ENCODE measurements at regions not wholly inside any gene's neighbourhood (a gene's known extent, or its start where the extent isn't known, plus 50 kb on each side); places are given as distances from the start of the nearest gene placed in this dataset.
A peak's percentile ranks its signal among the peaks of the same experiment; 100 is the strongest.

GRCh38 chr16:79298894-79299799 is 301.4 kb downstream of the MAF start:
- no peak for DNase-seq

GRCh38 chr16:79298476-79298875 is 302.1 kb downstream of the MAF start:
- no peak for DNase-seq

- DNase-seq: no peak
Measured at GRCh38 chr16:79297805-79298204, 302.7 kb downstream of the MAF start.

DNA sequence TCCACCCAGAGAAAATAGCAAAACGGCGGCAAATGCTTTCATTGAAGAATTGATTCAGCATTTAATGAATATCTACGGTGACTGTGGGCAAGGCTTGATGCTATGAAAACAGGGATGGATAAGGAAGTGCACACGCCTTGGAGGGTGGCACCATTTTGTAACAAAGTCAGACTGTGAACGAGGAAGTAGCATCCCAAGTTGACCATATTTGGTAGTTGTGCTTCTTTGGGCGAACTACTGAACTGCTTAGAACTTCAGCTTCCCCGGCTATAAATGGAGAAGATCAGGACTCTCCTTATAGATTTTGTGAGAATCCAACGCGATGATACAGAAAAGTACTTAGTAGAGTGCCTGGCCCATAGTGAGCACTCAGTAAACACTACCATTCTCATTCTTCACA is 303.2 kb downstream of the MAF start:
- DNase-seq: no peak

DNA sequence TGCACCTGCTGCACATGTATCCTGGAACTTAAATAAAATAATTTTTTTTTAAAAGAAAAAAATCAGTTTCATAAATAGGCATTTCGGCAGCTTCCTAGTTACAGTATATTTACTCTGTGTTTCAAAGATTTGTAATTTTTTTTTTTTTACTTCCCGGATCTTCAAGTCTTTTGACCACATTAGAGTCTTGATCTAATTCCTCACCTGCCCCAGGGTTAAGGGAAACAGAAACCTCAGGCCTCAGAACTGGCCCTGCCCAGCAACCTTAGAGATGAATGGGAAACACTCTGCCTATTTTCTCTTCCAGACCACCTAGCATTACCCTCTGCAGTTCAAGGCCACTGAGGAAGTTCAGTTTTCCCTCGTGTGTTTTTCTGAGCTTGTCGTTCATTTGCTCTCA is 304.0 kb downstream of the MAF start:
- DNase-seq: no peak

GRCh38 chr16:79295746-79296145 is 304.8 kb downstream of the MAF start:
- DNase-seq: no peak

DNA sequence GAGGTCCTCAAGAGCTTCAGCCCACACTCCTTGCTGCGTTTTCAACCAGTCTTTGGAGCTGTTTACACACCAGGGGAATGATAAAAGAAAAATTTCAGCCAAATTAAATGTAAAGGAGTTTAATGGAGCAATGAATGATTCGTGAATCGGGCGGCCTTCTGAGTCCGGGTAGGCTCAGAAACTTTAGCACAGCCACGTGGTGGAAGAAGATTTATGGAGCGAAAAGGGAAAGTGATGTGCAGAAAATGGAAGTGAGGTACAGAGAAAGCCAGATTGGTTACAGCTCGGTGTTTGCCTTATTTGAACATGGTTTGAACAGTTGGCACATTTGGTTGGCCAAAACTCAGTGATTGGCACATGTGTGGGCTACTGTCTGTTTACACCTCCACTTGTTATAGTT is 305.4 kb downstream of the MAF start:
- no peak for DNase-seq

DNA sequence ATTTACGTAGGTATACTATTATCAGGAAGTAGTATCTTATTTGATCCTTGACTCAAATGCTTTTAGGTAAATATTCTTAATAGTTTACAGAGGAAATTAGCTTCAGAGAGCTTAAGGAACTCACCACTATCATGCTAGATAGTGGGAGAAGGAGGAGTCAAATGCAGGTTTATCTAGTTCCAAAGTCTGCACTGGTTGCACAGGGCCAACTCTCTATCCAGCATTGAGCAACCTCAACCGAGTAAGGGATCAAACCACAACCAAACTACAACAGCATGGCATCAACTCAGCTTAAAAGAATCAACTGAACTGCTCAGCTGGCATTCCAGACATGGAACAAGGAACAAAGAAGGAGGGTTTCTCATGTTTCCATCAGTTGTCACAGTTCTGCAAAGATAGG is 306.0 kb downstream of the MAF start:
- no peak for DNase-seq

DNA sequence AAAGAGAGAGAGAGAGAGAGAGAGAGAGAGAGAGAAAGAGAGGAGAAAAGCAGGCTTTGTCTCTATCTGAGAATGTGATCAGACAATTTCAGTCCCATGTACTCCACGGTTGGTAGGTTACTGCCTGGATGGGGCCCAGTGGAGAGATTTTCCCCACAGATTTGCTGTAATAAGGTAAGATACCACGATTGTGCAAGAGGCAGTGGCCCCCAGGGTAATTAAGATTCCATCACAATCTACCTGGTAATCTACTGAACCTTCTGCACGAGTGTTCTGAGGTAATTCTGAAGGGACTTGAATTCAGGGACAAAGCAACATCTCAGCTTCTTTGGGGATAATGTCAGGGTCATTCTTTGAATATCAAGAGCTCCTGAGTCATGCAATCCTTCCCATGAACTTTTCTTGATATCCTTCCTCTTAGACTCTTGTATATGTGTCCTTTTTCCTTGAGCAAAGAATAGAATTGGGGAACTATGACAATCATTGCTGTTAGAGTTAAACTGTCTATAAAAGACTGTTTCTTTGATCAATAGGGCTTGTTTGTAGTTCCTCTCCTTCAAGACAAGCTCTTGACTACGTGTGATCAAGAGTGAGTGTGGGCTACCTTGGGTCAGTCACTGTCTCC is 306.6 kb downstream of the MAF start:
- no peak for DNase-seq

DNA sequence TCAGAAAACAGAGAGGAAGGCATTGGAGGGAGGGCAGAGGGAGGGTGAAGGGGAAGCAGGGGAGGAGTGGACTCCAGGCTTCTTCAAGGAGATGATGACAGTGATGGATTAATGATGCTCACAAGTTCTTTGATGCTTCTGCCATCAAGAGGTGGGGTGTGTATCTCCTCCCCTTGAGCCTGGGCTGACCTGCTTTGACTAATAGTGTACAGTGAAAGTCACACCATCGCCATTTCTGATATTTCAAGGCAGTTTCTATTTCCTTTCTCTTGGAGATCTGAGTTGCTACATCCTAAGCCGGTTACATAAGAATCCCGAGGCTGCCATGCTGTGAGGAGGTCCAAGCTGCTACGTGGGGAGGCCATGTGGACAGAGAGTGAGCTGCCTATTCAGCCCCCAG is 312.5 kb downstream of the MAF start:
- no peak for DNase-seq

DNA sequence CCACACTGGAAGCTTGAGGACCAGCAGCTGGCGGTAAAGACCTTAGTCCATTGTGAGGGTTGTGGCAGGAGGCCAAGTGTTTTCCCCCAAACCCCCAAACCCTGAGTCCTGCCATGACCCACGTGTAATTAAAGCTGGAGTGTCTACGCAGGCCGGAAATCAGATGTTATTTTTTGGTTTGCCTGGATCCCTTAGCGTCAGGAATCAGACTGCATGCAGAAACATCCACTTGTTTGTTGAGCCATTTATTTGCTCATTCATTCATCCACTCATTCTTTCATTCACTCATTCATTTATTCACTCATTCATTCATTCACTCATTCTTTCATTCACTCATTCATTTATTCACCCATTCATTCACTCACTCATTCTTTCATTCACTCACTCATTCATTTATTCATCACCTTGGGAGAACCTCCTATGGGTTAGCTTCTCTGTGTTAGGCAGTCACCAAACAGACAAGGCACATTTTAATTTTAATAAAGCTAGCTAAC is 313.1 kb downstream of the MAF start:
- no peak for DNase-seq

DNA sequence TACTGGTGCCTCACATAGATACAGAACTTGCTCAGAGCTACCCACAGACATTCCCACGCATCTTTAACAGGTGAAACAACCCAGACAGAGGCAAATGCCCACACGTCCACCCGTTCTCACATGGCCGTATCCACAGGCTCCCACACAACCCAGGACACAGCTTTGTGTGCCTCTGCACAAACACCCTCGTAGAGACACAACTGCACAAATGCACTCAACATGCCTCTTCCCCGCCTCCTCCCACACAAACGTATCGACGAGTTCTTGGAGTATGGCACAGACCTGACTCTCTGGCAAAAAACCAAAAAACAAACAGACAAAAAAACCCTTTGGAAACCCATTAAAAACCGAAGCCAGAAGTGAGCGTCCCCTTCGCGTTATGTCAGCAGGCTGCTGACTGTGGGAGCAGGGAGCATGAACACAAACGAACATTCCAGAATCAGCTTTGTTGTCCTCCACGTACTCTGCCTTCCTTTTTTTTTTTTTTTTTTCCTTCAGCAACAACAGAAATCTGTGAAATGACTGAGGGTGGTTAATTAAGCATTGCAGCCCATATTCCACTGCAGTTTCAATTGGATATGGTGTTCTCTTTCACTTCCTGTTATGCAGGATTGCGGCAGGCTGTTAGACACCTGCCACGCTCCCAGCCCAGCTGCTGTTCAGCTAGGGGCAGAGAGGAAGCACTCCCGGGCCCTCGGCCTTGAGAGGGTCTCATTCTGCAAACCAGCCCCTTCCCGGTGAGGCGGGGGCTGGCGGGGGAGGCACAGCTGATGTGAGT is 313.7 kb downstream of the MAF start:
- DNase-seq: peak; percentile 49 to 87 (median 63)

DNA sequence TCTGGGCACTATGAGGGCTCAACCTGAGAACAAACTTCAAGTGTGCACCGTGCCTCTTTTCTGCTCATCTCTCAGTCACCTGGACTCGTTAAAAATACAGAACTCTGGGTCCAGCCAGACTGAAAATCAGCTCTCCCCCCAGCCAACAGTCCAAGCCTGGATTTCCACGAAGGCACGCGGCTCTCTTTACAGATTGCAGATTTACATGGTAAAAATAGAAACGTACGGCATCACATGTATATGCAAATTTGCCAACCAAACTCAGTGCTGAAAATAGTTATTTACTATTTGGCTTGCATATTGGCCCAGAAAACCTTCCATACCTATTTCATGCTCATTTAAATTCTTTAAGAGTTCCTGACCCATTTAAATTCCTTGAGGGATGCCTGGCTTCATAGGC is 315.8 kb downstream of the MAF start:
- DNase-seq: peak in 1 of 3 donors; percentile 56

- no peak for DNase-seq
Measured at GRCh38 chr16:79283578-79283977, 317.0 kb downstream of the MAF start.

DNA sequence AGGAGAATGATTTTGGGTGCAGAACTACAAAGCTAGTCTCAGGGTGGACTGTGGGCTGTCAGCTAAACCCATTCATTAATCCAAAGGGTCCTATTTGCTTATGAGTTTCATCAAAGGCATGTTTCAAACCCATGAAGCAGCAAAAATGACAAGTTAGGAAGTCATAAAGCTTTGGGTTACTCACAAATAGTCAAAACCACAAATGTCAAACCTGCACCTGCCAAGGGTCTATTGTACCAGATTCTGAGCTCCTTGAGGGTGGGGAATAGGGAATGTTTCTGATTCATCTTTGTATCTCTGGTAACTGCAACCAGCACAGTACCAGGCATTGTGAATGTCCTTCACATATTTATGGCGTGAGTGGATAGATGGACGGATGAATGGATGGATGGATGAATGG is 317.7 kb downstream of the MAF start:
- no peak for DNase-seq

- DNase-seq: no peak
Measured at GRCh38 chr16:79278506-79278905, 322.0 kb downstream of the MAF start.

DNA sequence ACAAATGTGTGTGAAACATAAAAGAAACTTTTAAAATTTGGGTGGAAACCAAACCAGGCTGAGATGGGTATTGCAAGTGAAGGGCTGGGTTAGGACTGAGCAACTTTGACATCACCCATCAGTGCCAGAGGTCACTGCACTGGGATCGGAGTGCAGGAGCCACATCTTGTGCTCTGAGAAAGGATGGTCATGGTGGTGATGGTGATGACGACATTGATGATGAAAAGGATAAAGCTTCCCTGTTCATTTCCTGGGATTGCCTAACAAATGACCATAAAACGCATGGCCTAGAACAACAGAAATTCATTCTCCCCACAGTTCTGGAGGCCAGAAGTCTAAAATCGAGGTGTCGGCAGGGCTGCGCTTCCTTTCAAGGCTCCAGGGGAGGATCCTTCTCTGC is 324.0 kb downstream of the MAF start:
- no peak for DNase-seq

DNA sequence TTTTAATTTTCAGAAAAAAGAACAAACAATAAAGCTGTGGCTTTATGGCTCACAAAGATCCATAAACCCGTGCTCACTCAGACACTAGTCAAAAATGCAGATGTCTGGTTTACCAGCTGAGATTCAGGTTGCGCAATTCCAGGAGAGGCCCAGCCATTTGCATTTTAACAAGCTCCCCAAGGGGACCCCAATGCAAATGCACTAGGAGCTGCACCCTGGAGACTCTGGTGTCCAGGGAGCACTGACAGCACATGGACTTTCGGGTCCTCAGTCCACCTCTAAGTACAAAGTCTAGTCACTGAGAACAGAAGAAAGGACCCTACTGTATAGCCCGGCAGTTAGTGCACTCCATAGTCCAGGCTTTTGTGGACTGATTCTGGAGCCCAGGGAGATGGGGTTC is 326.3 kb downstream of the MAF start:
- DNase-seq: no peak

- DNase-seq: no peak
Measured at GRCh38 chr16:79272141-79272577, 328.4 kb downstream of the MAF start.

DNA sequence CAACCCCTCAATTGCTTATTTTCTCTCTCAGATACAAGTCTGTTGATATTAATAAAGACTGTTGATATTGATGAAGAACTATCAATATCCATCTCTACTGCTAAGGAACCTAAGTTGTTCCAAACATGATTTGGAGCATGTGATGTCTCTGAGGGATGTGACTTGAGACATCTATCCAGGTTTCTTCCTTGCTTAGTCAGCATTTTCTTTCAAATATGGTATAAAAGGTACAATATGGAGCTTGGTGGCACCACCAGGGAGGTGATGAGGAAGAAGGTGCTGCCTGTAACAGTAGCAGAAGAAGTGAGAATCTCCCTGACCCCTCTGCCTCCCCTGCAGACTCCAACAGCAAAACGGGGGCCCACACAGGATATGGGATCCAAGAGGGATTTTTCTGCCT is 329.0 kb downstream of the MAF start:
- DNase-seq: no peak

DNA sequence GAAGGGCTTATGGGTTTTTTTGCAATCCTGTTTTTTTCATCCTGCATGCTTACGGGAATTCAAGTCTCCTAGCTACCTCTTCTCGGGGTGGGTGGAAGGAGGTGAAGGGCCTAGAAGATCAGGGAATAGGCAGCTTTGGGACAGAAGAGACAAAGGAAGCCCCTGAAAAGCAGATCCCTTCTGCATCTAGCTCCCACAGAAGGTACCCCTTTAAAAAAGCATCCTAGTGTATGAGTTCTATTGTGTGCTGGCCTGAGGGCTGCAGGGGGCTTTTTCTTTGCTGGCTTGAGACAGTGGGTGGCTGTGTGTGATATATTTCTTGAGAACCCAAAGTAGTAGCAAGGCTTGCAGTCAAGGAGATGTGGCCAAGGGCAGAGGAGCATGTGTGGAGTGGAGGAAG is 330.5 kb downstream of the MAF start:
- DNase-seq: no peak

DNA sequence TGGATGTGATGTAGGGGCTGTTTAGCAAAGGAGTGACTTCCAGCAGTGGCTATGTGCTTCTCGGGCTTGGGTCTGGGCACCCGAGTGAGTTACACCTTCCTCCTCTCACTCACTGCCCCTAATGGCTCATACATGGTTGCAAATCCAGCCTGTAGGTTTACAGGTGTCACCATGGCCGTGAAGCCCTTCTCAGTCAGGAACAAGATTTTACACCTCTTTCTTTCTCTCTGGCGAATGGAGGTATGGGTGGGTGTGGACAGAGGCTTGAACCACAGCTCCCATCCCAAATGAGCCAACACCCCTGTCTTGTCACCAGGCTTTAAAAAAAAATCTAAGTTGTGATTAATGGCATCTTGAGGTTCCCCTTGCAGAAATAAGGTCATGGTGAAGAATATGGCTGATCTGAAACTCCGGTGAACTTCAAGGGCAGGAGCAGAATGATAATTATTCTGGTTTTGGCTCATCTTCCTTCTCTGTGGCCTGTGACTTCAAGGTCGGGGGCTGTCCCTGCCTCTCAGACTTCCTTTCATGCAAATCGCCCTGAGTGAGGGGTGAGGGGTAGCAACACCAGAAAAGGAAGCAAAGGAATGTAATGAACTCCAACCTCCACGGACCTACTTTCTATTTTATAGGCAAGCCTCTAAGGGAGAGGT is 331.2 kb downstream of the MAF start:
- no peak for DNase-seq

Data from muscle of back (tissue), 3 donors.